NCI-H2171 (cell line): ENCODE measurements at regions not wholly inside any gene's neighbourhood (a gene's known extent, or its start where the extent isn't known, plus 50 kb on each side); places are given as distances from the start of the nearest gene placed in this dataset.
"Not testable (repeated sequence)": the region's sequence is repeated elsewhere in the genome, so short reads cannot be mapped to it uniquely, and the experiment has no call there.

ENCODE experiments used
- DNase-seq: peaks from one replicate; lab custom pipeline; 2025; lab: John Stamatoyannopoulos, UW

GRCh38 chr10:76657337-76658012, 980.1 kb downstream of the KCNMA1 start:
- DNase-seq, result no peak

GRCh38 chr10:76651154-76651553, 986.5 kb downstream of the KCNMA1 start:
- DNase-seq, result no peak

- DNase-seq, result no peak
Observed at GRCh38 chr10:76649723-76650127, 987.9 kb downstream of the KCNMA1 start.

- DNase-seq, result no peak
Observed at GRCh38 chr10:76649254-76649653, 988.4 kb downstream of the KCNMA1 start.

- no peak for DNase-seq
Observed at GRCh38 chr10:76647301-76647700, 990.3 kb downstream of the KCNMA1 start.

- no peak for DNase-seq
Observed at GRCh38 chr10:76645341-76645740, 992.3 kb downstream of the KCNMA1 start.

GRCh38 chr10:76644476-76644875, 993.1 kb downstream of the KCNMA1 start:
- no peak for DNase-seq

- DNase-seq, result no peak
Observed at GRCh38 chr10:76643511-76643911, 994.1 kb downstream of the KCNMA1 start.

GRCh38 chr10:76642358-76642757, 995.2 kb downstream of the KCNMA1 start:
- DNase-seq, result no peak

GRCh38 chr10:76641215-76641614, 996.4 kb downstream of the KCNMA1 start:
- no peak for DNase-seq

- peak; percentile 14 for DNase-seq
Observed at GRCh38 chr10:76640806-76641205, 996.8 kb downstream of the KCNMA1 start.

- no peak for DNase-seq
Observed at GRCh38 chr10:76632767-76633051, 1004.9 kb downstream of the KCNMA1 start.

GRCh38 chr10:76631884-76632766, 1005.5 kb downstream of the KCNMA1 start:
- no peak for DNase-seq

GRCh38 chr10:76631036-76631670, 1006.5 kb downstream of the KCNMA1 start:
- no peak for DNase-seq

GRCh38 chr10:76628801-76629200, 1008.8 kb downstream of the KCNMA1 start:
- no peak for DNase-seq

GRCh38 chr10:76626386-76626785, 1011.2 kb downstream of the KCNMA1 start:
- DNase-seq, result no peak

GRCh38 chr10:76624470-76624869, 1013.1 kb downstream of the KCNMA1 start:
- DNase-seq, result no peak

GRCh38 chr10:76621886-76622620, 1015.6 kb downstream of the KCNMA1 start:
- DNase-seq, result no peak

- no peak for DNase-seq
Observed at GRCh38 chr10:76618641-76619040, 1019.0 kb downstream of the KCNMA1 start.

- DNase-seq, result no peak
Observed at GRCh38 chr10:76618171-76618570, 1019.4 kb downstream of the KCNMA1 start.

GRCh38 chr10:76616666-76617065, 1020.9 kb downstream of the KCNMA1 start:
- DNase-seq, result not testable (repeated sequence)

- DNase-seq, result no peak
Observed at GRCh38 chr10:76615049-76615448, 1022.6 kb downstream of the KCNMA1 start.
